Gastrocnemius medialis (tissue), 4 donors: ENCODE measurements at regions not wholly inside any gene's neighbourhood (a gene's known extent, or its start where the extent isn't known, plus 50 kb on each side); places are given as distances from the start of the nearest gene placed in this dataset.

ENCODE experiments used
- ATAC-seq, 2 donors: fragments of 150-250 bp; one replicate each; pipeline ENCODE4 v1.9.1; 2016
- DNase-seq, 2 donors: peaks; one replicate each; pipeline ENCODE4 v3.0.0-alpha.2; 2019
- H3K27ac ChIP-seq, 4 donors: fragments of 200-600 bp; sonication (generic); 1 replicate in 1 of 4; 2 replicates in 3 of 4; pipeline ENCODE4 v1.5.1; 2016 to 2018; ENCODE audit warnings: mild to moderate bottlenecking in 2 of 4, moderate library complexity in 1 of 4
- H3K27me3 ChIP-seq, 3 donors: fragments of 200-600 bp; sonication (generic) in 2 of 3; 1 replicate in 1 of 3; 2 replicates in 2 of 3; pipeline versions ENCODE4 v1.5.1 to v1.6.0; 2016 to 2019; ENCODE audit warnings: mild to moderate bottlenecking in 1 of 3, moderate library complexity in 1 of 3
- H3K36me3 ChIP-seq, 2 donors: fragments of 200-600 bp; sonication (generic) in 1 of 2; one replicate each; pipeline ENCODE4 v1.5.1; 2017 to 2018
- H3K4me1 ChIP-seq, 2 donors: fragments of 200-600 bp; sonication (generic) in 1 of 2; one replicate each; pipeline ENCODE4 v1.5.1; 2016 to 2017; ENCODE audit warnings: mild to moderate bottlenecking in 2 of 2
- H3K4me3 ChIP-seq, 4 donors: fragments of 200-600 bp; sonication (generic) in 3 of 4; 1 replicate in 1 of 4; 2 replicates in 3 of 4; pipeline ENCODE4 v1.5.1; 2016 to 2019; ENCODE audit warnings: mild to moderate bottlenecking in 2 of 4
- H3K9me3 ChIP-seq, 3 donors: fragments of 200-600 bp; sonication (generic) in 2 of 3; 1 replicate in 1 of 3; 2 replicates in 2 of 3; pipeline ENCODE4 v1.5.1; 2016 to 2019
- POLR2A ChIP-seq, 2 donors: fragments of 450-650 bp; IDR thresholded peaks; one replicate each; pipeline ENCODE4 v1.6.1; 2017; ENCODE audit warnings: antibody characterized with exemption in 2 of 2, mild to moderate bottlenecking in 2 of 2, moderate library complexity in 2 of 2
- in situ Hi-C, 4 donors: fragments of 200-750 bp; cut with MboI; loops; one replicate each; pipeline versions ENCODE4 v1.15.0 to v1.8.0; 2017; ENCODE audit warnings: low sequenced_read_pairs in 4 of 4
- intact Hi-C: fragments of 100-400 bp; cut with DNase I; formaldehyde crosslinking; loops from one replicate; pipeline ENCODE4 v1.15.1; 2023; ENCODE audit warnings: low total_unique reads
- TF ChIP-seq, protein P1 (sequence below), 5 experiments: fragments of 450-650 bp in 3 of 5; fragments of 200-600 bp in 2 of 5; sonication (generic) in 2 of 5; IDR thresholded peaks in 4 of 5; conservative IDR thresholded peaks in 1 of 5; 1 replicate in 4 of 5; 2 replicates in 1 of 5; pipeline ENCODE4 v1.5.1; 2016 to 2019; ENCODE audit warnings: antibody characterized with exemption in 5 of 5, mild to moderate bottlenecking in 3 of 5, moderate library complexity in 3 of 5

DNA sequence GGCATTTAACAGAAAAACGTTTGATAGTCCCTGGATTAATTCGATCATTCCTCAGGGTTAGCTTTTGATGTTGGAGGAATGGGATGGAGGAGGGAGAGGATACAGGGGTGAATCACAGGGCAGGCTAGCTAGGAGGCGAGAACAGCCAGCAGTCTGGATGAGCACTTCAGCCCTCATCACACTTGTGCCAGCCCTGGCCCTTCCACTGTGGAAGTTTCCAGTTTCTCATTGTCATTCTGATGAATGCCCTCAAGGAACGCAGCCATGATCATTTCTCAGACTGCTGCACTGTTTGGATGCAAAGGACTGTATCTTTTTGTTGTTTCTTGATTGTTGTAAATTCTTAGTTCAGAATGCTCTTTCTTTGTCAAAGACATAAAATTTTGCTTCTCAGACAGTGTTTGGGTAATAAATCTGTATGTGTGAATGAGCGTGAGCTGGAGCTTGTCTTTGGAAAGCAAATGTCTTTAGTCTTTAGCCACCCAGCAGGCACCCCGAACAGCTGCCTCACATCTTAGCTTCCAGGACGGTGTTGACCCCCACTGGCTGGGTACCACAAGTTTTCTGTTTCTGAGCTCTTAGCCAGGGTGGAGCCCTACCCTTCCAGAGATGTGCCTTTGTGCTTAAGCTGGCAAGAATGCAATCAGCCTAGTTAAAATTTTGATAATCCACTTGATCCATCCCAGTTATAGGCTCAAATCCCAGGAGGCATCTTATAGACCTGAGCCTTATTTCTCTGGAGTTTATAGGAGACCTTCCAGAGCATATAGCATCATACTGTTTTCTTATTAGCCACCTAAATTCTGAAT is 121.1 kb downstream of the PDCD6IP start:
- DNase-seq (no peak), ATAC-seq (no peak)
- in situ Hi-C loops = no loop called here
- Histone ChIP-seq H3K36me3 (no peaks in the 10 kb centered on the region), H3K4me1 (no peaks in the 10 kb centered on the region), H3K9me3 (no peaks in the 10 kb centered on the region), H3K4me3 (no peak overlapping the region), H3K27me3 (no peaks in the 10 kb centered on the region), H3K27ac (no peak overlapping the region)
- TF ChIP-seq POLR2A (IDR thresholded peaks at IDR 0.05) = no peak
- TF ChIP-seq, protein P1, sequence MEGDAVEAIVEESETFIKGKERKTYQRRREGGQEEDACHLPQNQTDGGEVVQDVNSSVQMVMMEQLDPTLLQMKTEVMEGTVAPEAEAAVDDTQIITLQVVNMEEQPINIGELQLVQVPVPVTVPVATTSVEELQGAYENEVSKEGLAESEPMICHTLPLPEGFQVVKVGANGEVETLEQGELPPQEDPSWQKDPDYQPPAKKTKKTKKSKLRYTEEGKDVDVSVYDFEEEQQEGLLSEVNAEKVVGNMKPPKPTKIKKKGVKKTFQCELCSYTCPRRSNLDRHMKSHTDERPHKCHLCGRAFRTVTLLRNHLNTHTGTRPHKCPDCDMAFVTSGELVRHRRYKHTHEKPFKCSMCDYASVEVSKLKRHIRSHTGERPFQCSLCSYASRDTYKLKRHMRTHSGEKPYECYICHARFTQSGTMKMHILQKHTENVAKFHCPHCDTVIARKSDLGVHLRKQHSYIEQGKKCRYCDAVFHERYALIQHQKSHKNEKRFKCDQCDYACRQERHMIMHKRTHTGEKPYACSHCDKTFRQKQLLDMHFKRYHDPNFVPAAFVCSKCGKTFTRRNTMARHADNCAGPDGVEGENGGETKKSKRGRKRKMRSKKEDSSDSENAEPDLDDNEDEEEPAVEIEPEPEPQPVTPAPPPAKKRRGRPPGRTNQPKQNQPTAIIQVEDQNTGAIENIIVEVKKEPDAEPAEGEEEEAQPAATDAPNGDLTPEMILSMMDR (IDR thresholded peaks at IDR 0.05 in 4 of 5, conservative IDR thresholded peaks at IDR 0.05 in 1 of 5) = no peak
- intact Hi-C loops = no loop called here

DNA sequence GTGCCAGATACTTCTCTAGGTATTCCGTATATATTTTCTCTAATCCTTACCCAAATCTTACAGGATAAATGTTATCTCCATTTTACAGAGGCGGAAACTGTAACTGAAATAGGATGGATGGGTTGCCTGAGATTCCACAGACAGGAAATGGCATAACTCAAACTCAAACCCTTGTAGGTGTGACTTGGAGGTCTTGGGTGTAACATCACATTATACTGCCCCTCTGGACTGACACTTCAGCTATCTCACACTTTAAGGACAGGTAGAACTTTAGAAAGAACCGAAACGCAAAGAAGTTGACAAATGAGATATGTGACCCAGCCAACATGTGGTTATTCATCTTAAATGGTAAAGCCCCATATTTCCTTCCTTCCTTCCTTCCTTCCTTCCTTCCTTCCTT is 122.1 kb downstream of the PDCD6IP start:
- in situ Hi-C loops = no loop called here
- intact Hi-C loops = no loop called here
- H3K27ac ChIP-seq = no peak overlapping the region
- TF ChIP-seq, protein P1 (IDR thresholded peaks at IDR 0.05 in 4 of 5, conservative IDR thresholded peaks at IDR 0.05 in 1 of 5) = no peak
- TF ChIP-seq POLR2A (IDR thresholded peaks at IDR 0.05) = no peak
- no peaks in the 10 kb centered on the region for H3K4me1 ChIP-seq
- no peak for DNase-seq
- no peak for ATAC-seq
- H3K27me3 ChIP-seq = no peaks in the 10 kb centered on the region
- H3K9me3 ChIP-seq = no peaks in the 10 kb centered on the region
- H3K36me3 ChIP-seq = no peaks in the 10 kb centered on the region
- H3K4me3 ChIP-seq = no peak overlapping the region

DNA sequence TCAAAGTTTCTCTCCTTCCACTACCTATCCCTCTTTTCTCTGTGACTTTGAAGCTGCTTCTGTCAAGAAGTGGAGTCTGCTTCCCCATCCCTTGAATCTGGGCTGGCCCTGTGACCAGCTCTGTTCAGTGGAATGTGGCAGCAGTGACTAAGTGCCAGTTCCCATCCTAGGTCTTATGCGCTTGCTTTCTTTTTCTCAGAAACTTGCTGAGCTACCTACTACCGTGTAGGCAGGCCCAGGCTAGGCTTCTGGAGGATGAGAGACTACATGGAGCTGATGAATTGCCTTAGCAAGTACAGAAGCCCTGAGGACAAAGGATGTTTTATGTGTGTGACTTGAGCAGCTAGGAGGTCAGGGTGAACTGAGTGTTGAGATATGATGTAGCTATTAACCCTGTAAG is 123.2 kb downstream of the PDCD6IP start:
- H3K36me3 ChIP-seq = no peaks in the 10 kb centered on the region
- H3K4me1 ChIP-seq = no peaks in the 10 kb centered on the region
- H3K27ac ChIP-seq = no peak overlapping the region
- no peak for DNase-seq
- TF ChIP-seq, protein P1 (IDR thresholded peaks at IDR 0.05 in 4 of 5, conservative IDR thresholded peaks at IDR 0.05 in 1 of 5) = no peak
- TF ChIP-seq POLR2A (IDR thresholded peaks at IDR 0.05) = no peak
- H3K27me3 ChIP-seq = no peaks in the 10 kb centered on the region
- no peak for ATAC-seq
- H3K4me3 ChIP-seq = no peak overlapping the region
- in situ Hi-C loops (no loop called here), intact Hi-C loops (no loop called here)
- H3K9me3 ChIP-seq = no peaks in the 10 kb centered on the region

DNA sequence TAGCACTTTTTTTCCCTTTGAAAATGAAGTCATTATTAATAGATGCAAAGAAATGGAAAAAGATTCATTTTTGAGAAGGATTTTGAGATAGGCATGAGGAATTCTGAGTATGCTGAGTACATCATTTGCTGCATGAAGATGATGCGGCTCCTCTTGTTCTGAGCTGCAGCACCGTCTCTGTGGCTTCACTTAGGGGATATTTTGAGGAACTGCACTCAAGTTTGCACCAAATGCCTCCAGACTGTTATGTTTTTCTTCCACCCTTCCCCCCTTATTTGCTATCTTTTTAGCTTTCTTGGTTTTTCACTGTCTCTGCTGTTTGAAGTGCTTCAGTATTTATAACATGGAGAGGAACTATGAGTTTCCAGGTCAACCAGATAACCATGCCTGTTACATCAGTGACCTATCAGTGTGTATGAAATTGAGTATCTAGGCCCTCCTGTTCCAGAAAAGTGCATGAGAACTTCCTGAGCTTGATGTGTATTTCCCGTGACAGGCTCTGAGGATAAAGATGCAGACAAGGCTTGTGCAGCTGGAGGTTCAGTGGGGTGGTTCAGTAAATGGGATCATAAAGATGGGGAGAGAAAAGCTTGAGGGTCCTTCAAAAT is 128.7 kb downstream of the PDCD6IP start:
- no peaks in the 10 kb centered on the region for H3K4me1 ChIP-seq
- TF ChIP-seq POLR2A (IDR thresholded peaks at IDR 0.05) = no peak
- TF ChIP-seq, protein P1 (IDR thresholded peaks at IDR 0.05 in 4 of 5, conservative IDR thresholded peaks at IDR 0.05 in 1 of 5) = no peak
- no peaks in the 10 kb centered on the region for H3K27me3 ChIP-seq
- ATAC-seq = no peak
- H3K4me3 ChIP-seq = no peak overlapping the region
- DNase-seq = no peak
- no peak overlapping the region for H3K27ac ChIP-seq
- intact Hi-C loops = no loop called here
- no peaks in the 10 kb centered on the region for H3K36me3 ChIP-seq
- in situ Hi-C loops = no loop called here
- no peaks in the 10 kb centered on the region for H3K9me3 ChIP-seq
